Keratinocyte (primary cell): ENCODE measurements at regions not wholly inside any gene's neighbourhood (a gene's known extent, or its start where the extent isn't known, plus 50 kb on each side); places are given as distances from the start of the nearest gene placed in this dataset.

Experiments
- DNase-seq: peaks from one replicate; pipeline ENCODE4 v3.0.0-alpha.2; 2011; ENCODE audit warnings: low read depth, missing footprints, low spot score
- FAIRE-seq: peaks from 2 replicates; lab custom pipeline; 2011; peaks lifted over from hg19 to GRCh38; lab: Jason Lieb, UNC
- H2AFZ ChIP-seq: 2 replicates; pipeline ENCODE4 v1.6.0; 2012; ENCODE audit warnings: low read length, control low read depth, inconsistent platforms; ENCODE audit not compliant: control insufficient read depth
- H3K27ac ChIP-seq: 2 replicates; pipeline ENCODE4 v1.5.1; 2011; ENCODE audit warnings: low read length; ENCODE audit not compliant: control insufficient read depth, insufficient read depth
- H3K27me3 ChIP-seq: 3 replicates; pipeline ENCODE4 v1.6.0; 2011; ENCODE audit warnings: low read length; ENCODE audit not compliant: control insufficient read depth, insufficient read depth; ENCODE audit errors: extremely low read depth
- H3K36me3 ChIP-seq, 2 experiments: 2 replicates in 1 of 2; 3 replicates in 1 of 2; pipeline ENCODE4 v1.5.1; 2011; ENCODE audit warnings: low read length in 2 of 2, mild to moderate bottlenecking in 1 of 2; ENCODE audit not compliant: control insufficient read depth in 2 of 2, insufficient read depth in 2 of 2; ENCODE audit errors: extremely low read depth in 1 of 2
- H3K4me1 ChIP-seq: 3 replicates; pipeline ENCODE4 v1.5.1; 2011; ENCODE audit warnings: low read length; ENCODE audit not compliant: control insufficient read depth, insufficient read depth; ENCODE audit errors: extremely low read depth
- H3K4me2 ChIP-seq: 3 replicates; pipeline ENCODE4 v1.6.0; 2011; ENCODE audit warnings: low read depth, low read length; ENCODE audit not compliant: control insufficient read depth, insufficient read depth; ENCODE audit errors: extremely low read depth
- H3K4me3 ChIP-seq, 3 experiments: fragments of 200-600 bp in 1 of 3; sonication (generic) in 1 of 3; 2 replicates in 2 of 3; 3 replicates in 1 of 3; pipeline ENCODE4 v1.5.1; 2011 to 2016; ENCODE audit warnings: low read length in 3 of 3, mild to moderate bottlenecking in 3 of 3, control low read depth in 2 of 3, inconsistent platforms in 1 of 3, low read depth in 1 of 3, mixed read lengths in 1 of 3, mixed run types in 1 of 3, moderate library complexity in 1 of 3; ENCODE audit not compliant: control insufficient read depth in 2 of 3, insufficient read depth in 2 of 3; ENCODE audit errors: extremely low read depth in 1 of 3
- H3K79me2 ChIP-seq: 2 replicates; pipeline ENCODE4 v1.6.0; 2012; ENCODE audit warnings: low read length; ENCODE audit not compliant: control insufficient read depth, insufficient read depth
- H3K9ac ChIP-seq: 3 replicates; pipeline ENCODE4 v1.6.0; 2011; ENCODE audit warnings: low read length; ENCODE audit not compliant: control insufficient read depth, insufficient read depth; ENCODE audit errors: extremely low read depth
- H3K9me1 ChIP-seq: 3 replicates; pipeline ENCODE4 v1.6.0; 2011; ENCODE audit warnings: low read length; ENCODE audit not compliant: control insufficient read depth, insufficient read depth; ENCODE audit errors: extremely low read depth
- H3K9me3 ChIP-seq: 2 replicates; pipeline ENCODE4 v1.5.1; 2012; ENCODE audit warnings: low read depth, low read length; ENCODE audit not compliant: control insufficient read depth
- H4K20me1 ChIP-seq: 3 replicates; pipeline ENCODE4 v1.6.0; 2011; ENCODE audit warnings: low read length; ENCODE audit not compliant: control insufficient read depth, insufficient read depth; ENCODE audit errors: extremely low read depth
- EZH2 ChIP-seq: IDR thresholded peaks from one replicate; pipeline ENCODE4 v1.6.1; 2012; ENCODE audit warnings: inconsistent platforms, mild to moderate bottlenecking, low read length, moderate library complexity
- dilution Hi-C: fragments of 300-500 bp; cut with MboI; formaldehyde crosslinking; loops from one replicate; pipeline ENCODE4 v1.7.0; 2020; ENCODE audit warnings: low sequenced_read_pairs; ENCODE audit not compliant: extremely low pct_ligation_motif_present
- TF ChIP-seq, protein P1 (sequence below), 3 experiments: IDR thresholded peaks in 1 of 3; conservative IDR thresholded peaks in 1 of 3; optimal IDR thresholded peaks in 1 of 3; 2 replicates in 2 of 3; 3 replicates in 1 of 3; pipeline versions ENCODE3 to v1.5.1; 2011; ENCODE audit warnings: low read length in 3 of 3, mild to moderate bottlenecking in 3 of 3, moderate library complexity in 2 of 3, control low read depth in 1 of 3, inconsistent platforms in 1 of 3; ENCODE audit not compliant: insufficient read depth in 2 of 3; ENCODE audit errors: extremely low read depth in 1 of 3

DNA sequence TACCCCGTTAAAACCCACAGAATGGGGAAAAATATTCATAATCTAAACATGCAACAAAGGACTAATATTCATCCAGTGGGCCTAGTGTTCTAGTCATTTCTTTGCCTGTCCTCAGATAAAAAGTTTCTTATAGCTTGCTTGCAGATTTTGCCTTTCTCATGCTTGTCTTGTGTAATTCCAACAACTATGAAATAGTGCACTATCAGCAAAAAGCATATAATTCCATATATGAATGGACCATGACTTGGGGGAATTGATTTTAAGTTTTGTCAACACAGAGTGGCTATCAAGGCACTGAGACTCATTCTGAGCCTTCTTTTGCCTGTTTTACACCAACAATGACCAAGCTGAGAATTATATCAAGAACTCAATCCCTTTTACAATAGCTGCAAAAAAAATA is 278.6 kb upstream of the GPR149 start:
- DNase-seq (no peak), FAIRE-seq (no peak)
- no peak for TF ChIP-seq EZH2
- TF ChIP-seq, protein P1, sequence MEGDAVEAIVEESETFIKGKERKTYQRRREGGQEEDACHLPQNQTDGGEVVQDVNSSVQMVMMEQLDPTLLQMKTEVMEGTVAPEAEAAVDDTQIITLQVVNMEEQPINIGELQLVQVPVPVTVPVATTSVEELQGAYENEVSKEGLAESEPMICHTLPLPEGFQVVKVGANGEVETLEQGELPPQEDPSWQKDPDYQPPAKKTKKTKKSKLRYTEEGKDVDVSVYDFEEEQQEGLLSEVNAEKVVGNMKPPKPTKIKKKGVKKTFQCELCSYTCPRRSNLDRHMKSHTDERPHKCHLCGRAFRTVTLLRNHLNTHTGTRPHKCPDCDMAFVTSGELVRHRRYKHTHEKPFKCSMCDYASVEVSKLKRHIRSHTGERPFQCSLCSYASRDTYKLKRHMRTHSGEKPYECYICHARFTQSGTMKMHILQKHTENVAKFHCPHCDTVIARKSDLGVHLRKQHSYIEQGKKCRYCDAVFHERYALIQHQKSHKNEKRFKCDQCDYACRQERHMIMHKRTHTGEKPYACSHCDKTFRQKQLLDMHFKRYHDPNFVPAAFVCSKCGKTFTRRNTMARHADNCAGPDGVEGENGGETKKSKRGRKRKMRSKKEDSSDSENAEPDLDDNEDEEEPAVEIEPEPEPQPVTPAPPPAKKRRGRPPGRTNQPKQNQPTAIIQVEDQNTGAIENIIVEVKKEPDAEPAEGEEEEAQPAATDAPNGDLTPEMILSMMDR (optimal IDR thresholded peaks at IDR 0.05 in 1 of 3, IDR thresholded peaks at IDR 0.05 in 1 of 3, conservative IDR thresholded peaks at IDR 0.05 in 1 of 3; ENCODE audit: extremely low read depth in 1 of 3, insufficient read depth in 2 of 3, low read length in 3 of 3), result no peak
- Histone ChIP-seq H3K27me3 (no peaks in the 10 kb centered on the region), H3K4me3 (no peak overlapping the region), H3K9me3 (no peaks in the 10 kb centered on the region), H3K4me2 (no peak overlapping the region), H3K9me1 (no peaks in the 10 kb centered on the region), H3K79me2 (no peaks in the 10 kb centered on the region), H3K27ac (no peak overlapping the region), H3K36me3 (no peaks in the 10 kb centered on the region), H3K9ac (no peak overlapping the region), H2AFZ (no peak overlapping the region), H3K4me1 (no peaks in the 10 kb centered on the region), H4K20me1 (no peaks in the 10 kb centered on the region)
- dilution Hi-C loops, result no loop called here

DNA sequence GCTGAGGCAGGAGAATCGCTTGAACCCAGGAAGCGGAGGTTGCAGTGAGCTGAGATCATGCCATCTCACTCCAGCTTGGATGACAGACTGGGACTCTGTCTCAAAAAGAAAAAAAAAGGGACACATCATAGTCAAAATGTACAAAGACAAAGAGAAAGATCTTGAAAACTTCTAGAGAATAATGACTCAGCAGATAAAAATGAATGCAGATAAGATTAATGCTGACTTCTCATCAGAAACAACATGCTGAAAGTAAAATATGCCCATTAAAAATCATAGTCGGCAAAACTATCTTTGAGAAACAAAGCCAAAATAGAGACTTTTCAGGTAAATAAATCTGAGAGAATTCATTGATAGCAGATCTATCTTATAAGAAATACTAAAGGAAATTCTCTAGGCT is 271.1 kb upstream of the GPR149 start:
- Histone ChIP-seq H2AFZ (no peak overlapping the region), H3K4me1 (no peaks in the 10 kb centered on the region), H3K4me2 (no peak overlapping the region), H3K36me3 (no peaks in the 10 kb centered on the region), H3K27ac (no peak overlapping the region), H3K27me3 (no peaks in the 10 kb centered on the region), H3K4me3 (no peak overlapping the region), H3K9me1 (no peaks in the 10 kb centered on the region), H4K20me1 (no peaks in the 10 kb centered on the region), H3K9me3 (no peaks in the 10 kb centered on the region), H3K79me2 (no peaks in the 10 kb centered on the region), H3K9ac (no peak overlapping the region)
- FAIRE-seq (no peak), DNase-seq (no peak)
- dilution Hi-C loops, result no loop called here
- TF ChIP-seq EZH2, result no peak
- TF ChIP-seq, protein P1 (optimal IDR thresholded peaks at IDR 0.05 in 1 of 3, IDR thresholded peaks at IDR 0.05 in 1 of 3, conservative IDR thresholded peaks at IDR 0.05 in 1 of 3; ENCODE audit: extremely low read depth in 1 of 3, insufficient read depth in 2 of 3, low read length in 3 of 3), result no peak
